WTC11 (cell line): ENCODE measurements at regions not wholly inside any gene's neighbourhood (a gene's known extent, or its start where the extent isn't known, plus 50 kb on each side); places are given as distances from the start of the nearest gene placed in this dataset.

Experiments used
- ATF2 ChIP-seq: sonication (generic); formaldehyde crosslinking; IDR thresholded peaks from 2 replicates; pipeline ENCODE4 v1.8.1; 2022; ENCODE audit warnings: low read depth, missing genetic modification reagents, borderline replicate concordance
- CTCF ChIP-seq: fragments of 200-600 bp; IDR thresholded peaks from 2 replicates; pipeline ENCODE4 v1.8.0; 2022; ENCODE audit warnings: antibody characterized with exemption
- MAX ChIP-seq: sonication (generic); formaldehyde crosslinking; IDR thresholded peaks from 2 replicates; pipeline ENCODE4 v1.8.0; 2022; ENCODE audit warnings: mild to moderate bottlenecking, missing genetic modification reagents
- USF2 ChIP-seq: sonication (generic); formaldehyde crosslinking; IDR thresholded peaks from 2 replicates; pipeline ENCODE4 v1.8.1; 2023; ENCODE audit warnings: mild to moderate bottlenecking, missing genetic modification reagents, moderate library complexity
- ZNF263 ChIP-seq: sonication (generic); formaldehyde crosslinking; IDR thresholded peaks from 2 replicates; pipeline ENCODE4 v1.8.1; 2022; ENCODE audit warnings: low read depth, mild to moderate bottlenecking, moderate library complexity, missing genetic modification reagents

- no peak for TF ChIP-seq ATF2 (CRISPR knock-in tag)
- TF ChIP-seq ZNF263 (CRISPR knock-in tag), result no peak
- no peak for TF ChIP-seq CTCF
- no peak for TF ChIP-seq USF2 (CRISPR knock-in tag)
- TF ChIP-seq MAX (CRISPR knock-in tag), result no peak
These were observed 230.5 kb upstream of the ASIC2 start for GRCh38 chr17:33523577-33523981.
